Neuronal stem cell (in vitro differentiated cells): ENCODE measurements at regions not wholly inside any gene's neighbourhood (a gene's known extent, or its start where the extent isn't known, plus 50 kb on each side); places are given as distances from the start of the nearest gene placed in this dataset.

Source experiments
- DNase-seq: peaks from one replicate; pipeline ENCODE4 v3.0.0-alpha.2; 2013; ENCODE audit warnings: low spot score
- H2AFZ ChIP-seq: one replicate; pipeline ENCODE4 v1.6.1; 2013; ENCODE audit warnings: mild to moderate bottlenecking, low read length, inconsistent platforms
- H2AK5ac ChIP-seq: 2 replicates; pipeline ENCODE4 v1.6.1; 2013; ENCODE audit warnings: low read depth, mild to moderate bottlenecking, inconsistent platforms, low read length, moderate library complexity, mixed read lengths
- H2BK120ac ChIP-seq: 2 replicates; pipeline ENCODE4 v1.6.1; 2013; ENCODE audit warnings: low read depth, mild to moderate bottlenecking, inconsistent platforms, low read length, moderate library complexity, mixed read lengths
- H2BK12ac ChIP-seq: one replicate; pipeline ENCODE4 v1.6.1; 2013; ENCODE audit warnings: low read length, inconsistent platforms
- H2BK15ac ChIP-seq: 2 replicates; pipeline ENCODE4 v1.6.1; 2013; ENCODE audit warnings: mild to moderate bottlenecking, low read length, inconsistent platforms, mixed read lengths
- H2BK5ac ChIP-seq: one replicate; pipeline ENCODE4 v1.6.1; 2013; ENCODE audit warnings: inconsistent platforms, mild to moderate bottlenecking, low read length, moderate library complexity
- H3K14ac ChIP-seq: one replicate; pipeline ENCODE4 v1.6.1; 2013; ENCODE audit warnings: low read length, inconsistent platforms
- H3K18ac ChIP-seq: 2 replicates; pipeline ENCODE4 v1.6.1; 2013; ENCODE audit warnings: low read length, inconsistent platforms
- H3K23ac ChIP-seq: 2 replicates; pipeline ENCODE4 v1.6.1; 2013; ENCODE audit warnings: low read depth, mild to moderate bottlenecking, mixed read lengths, low read length, inconsistent platforms; ENCODE audit not compliant: poor library complexity
- H3K27ac ChIP-seq: replicated peaks from 3 replicates; pipeline ENCODE4 v1.5.1; 2013; ENCODE audit warnings: low read length, inconsistent platforms
- H3K27me3 ChIP-seq, 3 experiments: 2 replicates each; pipeline ENCODE4 v1.6.1; 2013; ENCODE audit warnings: low read length in 3 of 3, mild to moderate bottlenecking in 2 of 3, inconsistent platforms in 1 of 3, low read depth in 1 of 3, mixed read lengths in 1 of 3, moderate library complexity in 1 of 3; ENCODE audit not compliant: control insufficient read depth in 3 of 3, insufficient read depth in 3 of 3
- H3K36me3 ChIP-seq, 2 donors: replicated peaks in 1 of 2; 2 replicates each; pipeline ENCODE4 v1.6.1; 2013; ENCODE audit warnings: low read length in 2 of 2; ENCODE audit not compliant: control insufficient read depth in 2 of 2, insufficient read depth in 2 of 2
- H3K4ac ChIP-seq: 2 replicates; pipeline ENCODE4 v1.6.1; 2013; ENCODE audit warnings: inconsistent platforms, mild to moderate bottlenecking, low read length, moderate library complexity
- H3K4me1 ChIP-seq, 2 donors: 1 replicate in 1 of 2; 2 replicates in 1 of 2; pipeline ENCODE4 v1.6.1; 2013; ENCODE audit warnings: low read length in 2 of 2, low read depth in 1 of 2; ENCODE audit not compliant: control insufficient read depth in 2 of 2, insufficient read depth in 1 of 2
- H3K4me2 ChIP-seq: one replicate; pipeline ENCODE4 v1.6.1; 2013; ENCODE audit warnings: mild to moderate bottlenecking, low read length, inconsistent platforms; ENCODE audit not compliant: insufficient read depth, poor library complexity, severe bottlenecking
- H3K4me3 ChIP-seq, 2 donors: 2 replicates each; pipeline ENCODE4 v1.5.1; 2013; ENCODE audit warnings: low read length in 2 of 2, mild to moderate bottlenecking in 2 of 2, inconsistent platforms in 1 of 2, moderate library complexity in 1 of 2
- H3K79me1 ChIP-seq: one replicate; pipeline ENCODE4 v1.6.1; 2013; ENCODE audit warnings: low read depth, mild to moderate bottlenecking, inconsistent platforms, low read length, moderate library complexity
- H3K9ac ChIP-seq: one replicate; pipeline ENCODE4 v1.6.1; 2013; ENCODE audit warnings: mild to moderate bottlenecking, low read depth, low read length, inconsistent platforms; ENCODE audit not compliant: poor library complexity
- H3K9me3 ChIP-seq, 2 donors: replicated peaks in 1 of 2; 2 replicates each; pipeline versions ENCODE3 to v1.6.1; 2013; ENCODE audit warnings: low read length in 2 of 2, mild to moderate bottlenecking in 2 of 2, inconsistent platforms in 1 of 2, low read depth in 1 of 2, mixed read lengths in 1 of 2, moderate library complexity in 1 of 2; ENCODE audit not compliant: control insufficient read depth in 2 of 2, insufficient read depth in 1 of 2
- H4K8ac ChIP-seq: one replicate; pipeline ENCODE4 v1.6.1; 2013; ENCODE audit warnings: low read depth, mild to moderate bottlenecking, inconsistent platforms, low read length, moderate library complexity
- H4K91ac ChIP-seq: one replicate; pipeline ENCODE4 v1.6.1; 2013; ENCODE audit warnings: low read length, low read depth, mild to moderate bottlenecking, inconsistent platforms; ENCODE audit not compliant: poor library complexity
- WGBS, 2 donors: extraction: QIAGEN DNeasy Blood & Tissue Kit; methylation state at CpG; one replicate each; pipeline ENCODE4 v1.1.7; 2013; ENCODE audit warnings: missing lambda C conversion rate in 2 of 2, mixed read lengths in 1 of 2; ENCODE audit not compliant: insufficient read length in 2 of 2, insufficient replicate concordance in 1 of 2; ENCODE audit errors: extremely low coverage in 2 of 2; 5-methylcytosine and 5-hydroxymethylcytosine counted together

GRCh38 chr6:75023634-75024033, 182.2 kb downstream of the COL12A1 start:
- no peak overlapping the region for H2BK120ac ChIP-seq
- no peak overlapping the region for H2BK15ac ChIP-seq
- no peak overlapping the region for H3K23ac ChIP-seq

DNA sequence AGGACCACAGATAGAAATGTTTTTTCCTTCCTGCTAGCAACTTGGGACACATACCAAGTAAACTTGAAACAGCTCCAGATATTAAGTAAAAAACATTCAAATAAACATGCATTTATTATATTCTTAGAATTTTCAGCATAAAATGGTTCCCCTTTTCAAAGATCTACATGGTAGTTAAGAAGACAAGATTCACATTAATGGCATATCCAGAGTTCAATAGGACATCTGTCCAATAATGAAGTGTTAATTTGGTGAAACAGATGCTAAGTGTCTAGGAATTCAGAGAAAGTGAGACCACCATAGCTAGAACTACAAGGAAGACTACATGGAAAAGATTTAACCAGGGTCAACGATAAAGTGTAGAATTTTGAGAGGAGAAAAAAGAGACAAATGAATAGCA, 184.9 kb downstream of the COL12A1 start:
- Histone ChIP-seq H4K91ac (no peak overlapping the region), H3K14ac (no peak overlapping the region), H3K9me3 (no peaks in the 10 kb centered on the region), H3K4ac (no peak overlapping the region), H2AK5ac (no peak overlapping the region), H3K27ac (no peak overlapping the region), H3K18ac (no peak overlapping the region), H2BK5ac (no peak overlapping the region), H3K23ac (no peak overlapping the region), H3K4me2 (no peak overlapping the region), H3K79me1 (no peaks in the 10 kb centered on the region), H3K36me3 (no peaks in the 10 kb centered on the region), H2BK15ac (no peak overlapping the region), H3K27me3 (no peaks in the 10 kb centered on the region), H3K9ac (no peak overlapping the region), H3K4me1 (no peaks in the 10 kb centered on the region), H2AFZ (no peak overlapping the region), H4K8ac (no peak overlapping the region), H2BK120ac (no peak overlapping the region), H3K4me3 (no peak overlapping the region), H2BK12ac (no peak overlapping the region)
- DNase-seq, result no peak
- 100% methylated on average over 1 of the region's 1 CpG; no CpG with 5 or more reads in 1 of the 2 donors for WGBS, 2 donors

More at GRCh38 chr6:75023634-75024033, 182.2 kb downstream of the COL12A1 start:
- H3K9ac ChIP-seq, result no peak overlapping the region
- no peak overlapping the region for H4K8ac ChIP-seq
- H3K4me3 ChIP-seq, result no peak overlapping the region
- no peak overlapping the region for H3K4ac ChIP-seq
- no peak overlapping the region for H2BK12ac ChIP-seq
- H2AFZ ChIP-seq, result no peak overlapping the region
- H3K18ac ChIP-seq, result no peak overlapping the region
- H3K27ac ChIP-seq, result no peak overlapping the region
- no peak overlapping the region for H2BK5ac ChIP-seq
- no peaks in the 10 kb centered on the region for H3K9me3 ChIP-seq
- H3K36me3 ChIP-seq, result no peaks in the 10 kb centered on the region
- H4K91ac ChIP-seq, result no peak overlapping the region
- no peak overlapping the region for H2AK5ac ChIP-seq
- no peak overlapping the region for H3K14ac ChIP-seq
- DNase-seq, result no peak
- H3K27me3 ChIP-seq, result peaks cover 0 to 3% (median 0%) of the 10 kb centered on the region in 3 experiments
- H3K4me1 ChIP-seq, result no peaks in the 10 kb centered on the region
- no peaks in the 10 kb centered on the region for H3K79me1 ChIP-seq
- no peak overlapping the region for H3K4me2 ChIP-seq

DNA sequence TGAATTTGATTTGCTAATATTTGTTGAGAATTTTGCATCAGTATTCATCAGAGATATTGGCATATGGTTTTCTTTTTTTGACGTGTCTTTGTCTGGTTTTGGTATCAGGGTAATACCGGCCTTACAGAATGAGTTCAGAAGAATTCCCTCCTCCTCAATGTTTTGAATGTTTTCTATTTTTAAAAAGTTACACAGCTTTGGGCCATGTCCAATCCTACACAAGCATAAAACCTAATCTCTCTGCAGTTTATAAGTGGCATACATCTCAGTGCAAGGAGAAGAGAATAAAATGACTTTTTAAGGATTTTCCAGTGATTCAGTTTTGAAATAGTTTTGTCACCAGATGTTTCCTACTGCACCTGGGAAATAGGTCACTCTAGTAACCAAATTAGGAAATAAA, 185.5 kb downstream of the COL12A1 start:
- H4K8ac ChIP-seq, result no peak overlapping the region
- no peak overlapping the region for H3K23ac ChIP-seq
- no peaks in the 10 kb centered on the region for H3K9me3 ChIP-seq
- no peaks in the 10 kb centered on the region for H3K79me1 ChIP-seq
- no peaks in the 10 kb centered on the region for H3K4me1 ChIP-seq
- no peak overlapping the region for H3K4me2 ChIP-seq
- no peak overlapping the region for H3K14ac ChIP-seq
- H3K27ac ChIP-seq, result no peak overlapping the region
- H2AK5ac ChIP-seq, result no peak overlapping the region
- no peak overlapping the region for H2BK12ac ChIP-seq
- no peak overlapping the region for H3K18ac ChIP-seq
- no peak overlapping the region for H3K9ac ChIP-seq
- H3K4ac ChIP-seq, result no peak overlapping the region
- WGBS, 2 donors, result no CpG with 5 or more reads among the region's 2 CpGs
- no peak overlapping the region for H3K4me3 ChIP-seq
- no peak overlapping the region for H2BK5ac ChIP-seq
- no peak overlapping the region for H4K91ac ChIP-seq
- no peak overlapping the region for H2BK120ac ChIP-seq
- no peaks in the 10 kb centered on the region for H3K36me3 ChIP-seq
- DNase-seq, result no peak
- H2AFZ ChIP-seq, result no peak overlapping the region
- H2BK15ac ChIP-seq, result no peak overlapping the region
- H3K27me3 ChIP-seq, result no peaks in the 10 kb centered on the region

GRCh38 chr6:75012018-75012417, 193.8 kb downstream of the COL12A1 start:
- H4K8ac ChIP-seq, result no peak overlapping the region
- no peaks in the 10 kb centered on the region for H3K4me1 ChIP-seq
- no peak overlapping the region for H3K9ac ChIP-seq
- no peak overlapping the region for H3K4ac ChIP-seq
- no peak overlapping the region for H3K4me2 ChIP-seq
- no peak overlapping the region for H4K91ac ChIP-seq
- H2BK5ac ChIP-seq, result no peak overlapping the region
- no peak overlapping the region for H3K27ac ChIP-seq
- H2BK15ac ChIP-seq, result no peak overlapping the region
- no peaks in the 10 kb centered on the region for H3K27me3 ChIP-seq
- no peak overlapping the region for H3K4me3 ChIP-seq
- no peak overlapping the region for H2BK12ac ChIP-seq
- no peaks in the 10 kb centered on the region for H3K36me3 ChIP-seq
- no peak overlapping the region for H2BK120ac ChIP-seq
- no peak overlapping the region for H2AFZ ChIP-seq
- no peak overlapping the region for H2AK5ac ChIP-seq
- H3K18ac ChIP-seq, result no peak overlapping the region
- WGBS, 2 donors, result no CpG with 5 or more reads among the region's 2 CpGs
- no peak overlapping the region for H3K14ac ChIP-seq
- no peaks in the 10 kb centered on the region for H3K79me1 ChIP-seq
- H3K9me3 ChIP-seq, result no peaks in the 10 kb centered on the region
- no peak overlapping the region for H3K23ac ChIP-seq
- DNase-seq, result no peak
